HepG2 (cell line): ENCODE measurements at regions not wholly inside any gene's neighbourhood (a gene's known extent, or its start where the extent isn't known, plus 50 kb on each side); places are given as distances from the start of the nearest gene placed in this dataset.

ENCODE experiments used
- ATAC-seq: fragments of 200-7000 bp; cut with Tn5 transposase; 3 replicates; pipeline ENCODE4 v1.9.1; 2020; ENCODE audit warnings: mild to moderate bottlenecking, moderate library complexity
- BruUV-seq: library from RNA; stranded (reverse); fragments of 400-500 nt; replicated peaks from 2 replicates; lab custom pipeline; 2021; lab: Mats Ljungman, UMichigan
- CTCF ChIA-PET: fragments of 300-600 bp; formaldehyde crosslinking; extraction: SDS; loops from one replicate; lab custom pipeline; 2021; ENCODE audit warnings: low total read pairs, inconsistent platforms, low intra/inter-chr PET ratio; lab: Yijun Ruan, JAX
- POLR2A ChIA-PET: fragments of 350-600 bp; sonication (Branson Sonifier 250); formaldehyde crosslinking; loops from one replicate; lab custom pipeline; 2020; ENCODE audit warnings: antibody characterized with exemption, inconsistent platforms; lab: Yijun Ruan, JAX
- DNase-seq: peaks from one replicate; pipeline ENCODE4 v3.0.0-alpha.2; 2015; ENCODE audit warnings: low spot score
- FAIRE-seq: peaks from 3 replicates; lab custom pipeline; 2011; peaks lifted over from hg19 to GRCh38; lab: Jason Lieb, UNC
- H2AFZ ChIP-seq: one replicate; pipeline ENCODE4 v1.6.1; 2011; ENCODE audit warnings: low read length, inconsistent platforms
- H3K27ac ChIP-seq: fragments of 300-600 bp; 3 replicates; pipeline ENCODE4 v1.8.0; 2011; ENCODE audit warnings: mixed run types, mild to moderate bottlenecking, mixed read lengths, low read length, inconsistent platforms; ENCODE audit not compliant: insufficient read depth; ENCODE audit errors: extremely low read length
- H3K27me3 ChIP-seq, 2 experiments: fragments of 200-600 bp in 1 of 2; 2 replicates in 1 of 2; 3 replicates in 1 of 2; pipeline versions ENCODE4 v1.6.0 to v1.8.0; 2011; ENCODE audit warnings: low read length in 2 of 2, mild to moderate bottlenecking in 2 of 2, moderate library complexity in 2 of 2, inconsistent platforms in 1 of 2; ENCODE audit not compliant: insufficient read depth in 2 of 2, control insufficient read depth in 1 of 2
- H3K36me3 ChIP-seq, 2 experiments: fragments of 200-600 bp in 1 of 2; replicated peaks in 1 of 2; 2 replicates in 1 of 2; 3 replicates in 1 of 2; pipeline versions ENCODE4 v1.5.1 to v1.8.0; 2011; ENCODE audit warnings: low read length in 2 of 2, inconsistent platforms in 1 of 2; ENCODE audit not compliant: insufficient read depth in 2 of 2, control insufficient read depth in 1 of 2
- H3K4me1 ChIP-seq: 2 replicates; pipeline ENCODE4 v1.5.1; 2012; ENCODE audit warnings: low read length, inconsistent platforms; ENCODE audit not compliant: insufficient read depth
- H3K4me2 ChIP-seq: 2 replicates; pipeline ENCODE4 v1.6.0; 2011; ENCODE audit warnings: low read depth, low read length, inconsistent platforms
- H3K4me3 ChIP-seq, 3 experiments: fragments of 200-600 bp in 1 of 3; sonication (generic), shearing (Covaris generic) in 1 of 3; replicated peaks in 1 of 3; 2 replicates each; pipeline ENCODE4 v1.5.1; 2011 to 2016; ENCODE audit warnings: low read length in 3 of 3, inconsistent platforms in 2 of 3, low read depth in 2 of 3, mild to moderate bottlenecking in 2 of 3, control low read depth in 1 of 3, mixed read lengths in 1 of 3; ENCODE audit not compliant: insufficient read depth in 1 of 3
- H3K79me2 ChIP-seq: one replicate; pipeline ENCODE4 v1.6.1; 2011; ENCODE audit warnings: low read length, inconsistent platforms; ENCODE audit not compliant: insufficient read depth
- H3K9ac ChIP-seq: 2 replicates; pipeline ENCODE4 v1.6.0; 2011; ENCODE audit warnings: mild to moderate bottlenecking, low read depth, low read length, inconsistent platforms; ENCODE audit not compliant: insufficient read depth
- H3K9me3 ChIP-seq: 2 replicates; pipeline ENCODE4 v1.5.1; 2012; ENCODE audit warnings: mild to moderate bottlenecking, low read length
- H4K20me1 ChIP-seq: 2 replicates; pipeline ENCODE4 v1.6.0; 2011; ENCODE audit warnings: inconsistent platforms, mild to moderate bottlenecking, low read length, moderate library complexity; ENCODE audit not compliant: insufficient read depth
- ATF2 ChIP-seq: sonication (generic); formaldehyde crosslinking; IDR thresholded peaks from 2 replicates; pipeline ENCODE4 v1.4.0; 2020; ENCODE audit warnings: missing genetic modification reagents
- CREB3 ChIP-seq: sonication (generic); formaldehyde crosslinking; IDR thresholded peaks from 2 replicates; pipeline ENCODE4 v1.5.0; 2020; ENCODE audit warnings: missing genetic modification reagents
- DR1 ChIP-seq: sonication (generic); formaldehyde crosslinking; IDR thresholded peaks from 2 replicates; pipeline ENCODE4 v1.8.0; 2021; ENCODE audit warnings: mild to moderate bottlenecking, missing genetic modification reagents, inconsistent platforms
- MED8 ChIP-seq: sonication (generic); formaldehyde crosslinking; IDR thresholded peaks from 2 replicates; pipeline ENCODE4 v1.8.1; 2023; ENCODE audit warnings: mild to moderate bottlenecking, missing genetic modification reagents; ENCODE audit not compliant: insufficient replicate concordance
- ZNF275 ChIP-seq: sonication (generic); formaldehyde crosslinking; IDR thresholded peaks from 2 replicates; pipeline ENCODE4 v1.8.0; 2022; ENCODE audit warnings: missing genetic modification reagents, mild to moderate bottlenecking, inconsistent platforms, borderline replicate concordance
- ZNF788 ChIP-seq: sonication (generic); formaldehyde crosslinking; IDR thresholded peaks from 2 replicates; pipeline ENCODE4 v1.5.0; 2020; ENCODE audit warnings: mild to moderate bottlenecking, missing genetic modification reagents, borderline replicate concordance
- WGBS: methylation state at CpG from one replicate; pipeline ENCODE4 v1.1.6; 2017; ENCODE audit warnings: low lambda C conversion rate; 5-methylcytosine and 5-hydroxymethylcytosine counted together
- in situ Hi-C: cut with HindIII; loops from 2 replicates; pipeline ENCODE4 v1.10.0; 2017; ENCODE audit warnings: low pct_unique_long_range_greater_than_20kb; ENCODE audit not compliant: extremely low pct_ligation_motif_present
- intact Hi-C: fragments of 100-400 bp; cut with micrococcal nuclease; formaldehyde crosslinking; loops from one replicate; pipeline ENCODE4 v1.10.0; 2022; ENCODE audit not compliant: unreplicated experiment

- Histone ChIP-seq H3K9me3 (no peaks in the 10 kb centered on the region), H4K20me1 (no peaks in the 10 kb centered on the region), H3K4me3 (no peak overlapping the region), H3K79me2 (no peaks in the 10 kb centered on the region), H3K36me3 (no peaks in the 10 kb centered on the region), H3K4me2 (no peak overlapping the region), H3K27me3 (no peaks in the 10 kb centered on the region), H2AFZ (no peak overlapping the region), H3K9ac (no peak overlapping the region), H3K27ac (no peak overlapping the region), H3K4me1 (no peaks in the 10 kb centered on the region)
- 22% methylated on average over 3 of the region's 3 CpGs for WGBS
- TF ChIP-seq MED8 (CRISPR knock-in tag) (no peak), ATF2 (CRISPR knock-in tag) (no peak), ZNF275 (no peak), CREB3 (no peak), ZNF788 (CRISPR knock-in tag) (no peak), DR1 (CRISPR knock-in tag) (no peak)
- no peak for ATAC-seq
- ChIA-PET POLR2A (no interaction called here), CTCF (no interaction called here)
- BruUV-seq = no TSS peak
- in situ Hi-C loops = loop anchor here (10.0 kb wide), 1 partner anchor 63 kb away; no protein-coding TSS in a partner anchor
- no peak for DNase-seq
- no peak for FAIRE-seq
- intact Hi-C loops = no loop called here
Measured at GRCh38 chrX:39891781-39892180, 206.0 kb downstream of the BCOR start.
